Occipital lobe (tissue), 1 donor: ENCODE measurements at regions not wholly inside any gene's neighbourhood (a gene's known extent, or its start where the extent isn't known, plus 50 kb on each side); places are given as distances from the start of the nearest gene placed in this dataset.
"Not testable (repeated sequence)": the region's sequence is repeated elsewhere in the genome, so short reads cannot be mapped to it uniquely, and the experiment has no call there.

ENCODE experiments used
- DNase-seq: peaks from one replicate; lab custom pipeline; 2025; lab: John Stamatoyannopoulos, UW

DNA sequence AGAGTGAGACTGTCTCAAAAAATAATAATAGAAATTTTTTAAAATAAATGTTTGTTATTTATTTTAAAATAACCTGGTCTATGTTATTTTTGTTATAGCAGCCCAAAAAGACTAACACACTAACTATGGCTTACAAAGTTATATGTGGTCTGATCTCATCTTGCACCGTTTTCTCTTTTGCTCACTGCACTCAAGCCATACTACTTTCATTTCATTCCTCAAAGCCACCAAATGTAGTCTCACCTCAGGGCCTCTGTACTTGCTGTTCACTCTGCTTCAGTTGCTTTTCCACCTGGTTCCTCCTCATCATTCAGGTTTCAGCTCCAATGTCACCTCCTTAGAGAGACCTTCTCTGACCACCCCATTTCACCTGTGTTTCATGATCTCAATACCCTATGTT lies 55.2 kb upstream of the MDM1 start:
- DNase-seq, result no peak

DNA sequence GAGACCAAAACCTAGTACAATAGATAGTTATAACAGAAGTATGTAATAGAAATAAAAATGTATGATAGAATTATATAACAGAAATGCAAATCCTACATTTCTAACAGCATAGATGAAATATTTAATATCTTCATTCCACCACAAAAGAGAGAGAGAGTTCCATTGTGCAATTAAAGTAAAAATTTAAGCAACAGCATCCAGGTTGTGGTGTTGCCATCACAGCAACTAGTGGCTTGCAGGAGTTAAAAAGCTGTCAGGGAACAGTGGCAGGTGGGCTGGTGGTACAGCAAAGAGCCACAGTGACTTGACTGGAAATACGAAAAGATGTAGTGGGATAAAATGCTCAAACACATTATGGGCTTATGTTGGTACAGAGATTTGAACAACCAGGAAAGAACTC lies 57.1 kb upstream of the MDM1 start:
- no peak for DNase-seq

DNA sequence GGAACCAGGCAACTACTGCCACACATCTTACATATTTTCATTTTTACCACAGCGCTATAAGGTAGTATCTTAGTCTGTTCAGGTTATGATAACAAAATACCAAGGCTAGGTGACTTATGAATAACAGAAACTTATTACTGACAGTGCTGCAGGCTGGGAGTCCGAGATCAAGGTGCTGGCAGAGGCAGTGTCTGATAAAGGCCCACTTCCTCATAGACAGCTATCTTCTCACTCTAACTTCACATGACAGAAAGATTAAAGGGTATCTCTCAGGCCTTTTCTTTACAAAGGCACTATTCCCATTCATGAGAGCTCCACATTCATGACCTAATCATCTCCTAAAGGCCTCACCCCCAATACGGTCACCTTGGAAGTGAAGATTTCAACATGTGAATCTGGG lies 59.8 kb upstream of the MDM1 start:
- no peak for DNase-seq

DNA sequence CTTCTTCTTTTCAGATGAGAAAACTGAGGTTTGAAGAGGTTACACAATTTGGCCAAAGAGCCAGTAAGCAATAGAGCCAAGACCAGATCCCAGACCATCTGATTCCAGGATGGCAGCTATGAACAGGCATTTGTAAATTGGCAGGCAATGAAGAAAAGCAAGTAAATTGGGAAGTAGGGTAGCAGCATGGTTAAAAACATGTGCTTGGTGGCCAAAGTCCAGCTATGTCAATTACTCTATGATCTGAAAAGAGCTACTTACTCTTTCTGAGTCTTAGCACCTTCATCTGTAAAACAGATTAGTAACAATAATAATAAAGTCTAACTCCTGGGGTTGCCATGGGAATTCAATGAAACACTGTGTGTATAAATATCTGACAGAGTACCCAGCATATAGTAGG lies 60.2 kb upstream of the MDM1 start:
- no peak for DNase-seq

DNA sequence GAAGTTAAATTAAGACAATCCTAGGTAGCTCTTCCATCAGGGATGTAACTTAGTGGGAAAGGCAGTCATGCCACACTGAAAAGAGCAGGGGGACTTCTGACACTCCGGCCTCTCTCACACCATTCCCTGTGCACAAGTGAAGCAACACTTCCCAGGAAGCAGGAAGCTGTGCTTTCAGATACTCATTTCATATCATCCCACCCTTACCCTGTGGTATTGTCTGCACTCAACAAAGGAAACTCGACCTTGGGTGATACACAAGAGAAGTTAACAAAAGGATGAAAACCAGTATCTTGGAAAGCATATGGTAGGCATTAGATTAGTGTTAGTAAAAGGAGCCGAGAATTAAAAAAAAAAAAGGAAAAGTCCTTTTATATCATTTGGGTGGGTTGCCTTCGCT lies 61.3 kb upstream of the MDM1 start:
- no peak for DNase-seq

DNA sequence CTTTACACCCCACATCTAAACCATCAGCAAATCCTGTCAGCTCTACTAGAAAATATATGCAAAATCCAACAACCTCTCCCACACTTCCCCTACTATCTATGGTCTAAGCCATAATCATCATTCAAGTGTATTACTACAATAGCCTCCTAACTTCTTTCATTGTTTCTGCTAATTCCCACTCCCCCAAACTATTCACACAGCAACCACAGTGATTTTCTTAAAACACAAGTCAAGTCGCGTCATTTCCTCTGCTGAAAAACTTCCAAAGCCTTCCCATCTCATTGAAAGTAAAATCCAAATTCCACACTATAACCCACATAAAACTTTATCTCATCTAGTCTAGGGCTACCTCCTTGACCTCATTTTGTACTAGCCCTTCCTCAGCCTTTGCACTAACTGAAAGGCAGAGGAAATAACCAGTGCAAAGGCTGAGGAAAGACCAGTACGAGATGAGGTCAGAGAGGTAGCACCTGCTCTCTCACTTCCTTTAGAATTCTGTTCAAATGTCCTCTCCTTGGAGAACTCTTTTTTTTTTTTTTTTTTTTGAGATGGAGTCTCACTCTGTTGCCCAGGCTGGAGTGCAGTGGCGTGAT lies 65.5 kb upstream of the MDM1 start:
- no peak for DNase-seq

DNA sequence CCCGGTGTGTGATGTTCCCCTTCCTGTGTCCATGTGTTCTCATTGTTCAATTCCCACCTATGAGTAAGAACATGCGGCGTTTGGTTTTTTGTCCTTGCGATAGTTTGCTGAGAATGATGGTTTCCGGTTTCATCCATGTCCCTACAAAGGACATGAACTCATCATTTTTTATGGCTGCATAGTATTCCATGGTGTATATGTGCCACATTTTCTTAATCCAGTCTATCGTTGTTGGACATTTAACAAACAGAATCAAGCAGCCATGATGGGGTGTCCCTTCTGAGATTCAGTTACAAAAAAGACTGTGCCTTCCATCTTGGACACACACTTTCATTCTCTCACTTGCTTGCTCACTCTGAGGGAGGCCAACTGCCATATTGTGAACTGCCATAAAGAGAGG lies 66.5 kb upstream of the MDM1 start:
- not testable (repeated sequence) for DNase-seq

DNA sequence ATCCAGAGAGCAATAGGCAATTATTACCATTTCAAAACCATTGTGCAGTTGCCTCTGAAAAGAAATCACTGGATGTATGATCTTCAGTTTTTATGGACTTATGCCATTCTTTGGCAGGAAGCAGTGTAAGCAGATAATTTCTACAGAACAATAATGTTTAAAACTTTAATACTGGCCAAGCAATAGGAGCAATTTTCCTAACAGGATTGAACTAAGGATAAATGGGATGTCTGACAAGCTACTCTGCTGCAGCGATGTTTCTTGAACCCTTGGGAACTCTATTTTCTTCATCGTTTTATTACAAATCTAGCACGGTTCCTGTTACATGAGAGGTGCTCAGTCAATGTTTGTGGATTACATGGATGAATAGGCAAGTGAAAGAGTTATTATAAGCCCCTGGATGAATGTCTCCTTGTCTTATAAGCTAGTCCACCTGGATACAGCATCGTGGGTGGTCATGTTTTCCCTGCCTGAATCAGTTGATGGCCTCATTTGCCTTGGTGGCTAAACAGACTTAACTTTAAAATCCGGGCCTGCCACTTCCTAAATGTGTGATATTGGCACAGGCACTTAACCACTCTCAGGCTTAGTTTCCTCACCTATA lies 68.2 kb upstream of the MDM1 start:
- DNase-seq, result no peak

DNA sequence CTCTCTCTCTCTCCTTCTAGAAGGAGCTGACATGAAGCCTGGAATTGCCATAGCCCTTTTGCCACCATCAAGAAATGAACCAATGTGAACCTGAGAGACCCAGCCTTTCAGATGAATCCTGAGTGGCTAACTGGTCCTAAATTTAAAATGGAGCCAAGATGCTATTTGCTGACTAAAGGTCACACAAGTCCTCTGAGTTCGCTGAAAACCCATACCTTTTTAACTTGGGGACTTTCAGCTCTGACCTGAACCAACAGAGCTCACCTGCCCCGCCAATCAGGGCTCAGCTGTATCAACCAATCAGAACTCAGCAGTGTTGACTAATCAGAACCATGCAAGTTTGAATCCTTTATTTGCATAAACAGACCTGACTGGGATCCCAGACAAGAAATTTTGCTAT lies 70.3 kb upstream of the MDM1 start:
- DNase-seq, result no peak

DNA sequence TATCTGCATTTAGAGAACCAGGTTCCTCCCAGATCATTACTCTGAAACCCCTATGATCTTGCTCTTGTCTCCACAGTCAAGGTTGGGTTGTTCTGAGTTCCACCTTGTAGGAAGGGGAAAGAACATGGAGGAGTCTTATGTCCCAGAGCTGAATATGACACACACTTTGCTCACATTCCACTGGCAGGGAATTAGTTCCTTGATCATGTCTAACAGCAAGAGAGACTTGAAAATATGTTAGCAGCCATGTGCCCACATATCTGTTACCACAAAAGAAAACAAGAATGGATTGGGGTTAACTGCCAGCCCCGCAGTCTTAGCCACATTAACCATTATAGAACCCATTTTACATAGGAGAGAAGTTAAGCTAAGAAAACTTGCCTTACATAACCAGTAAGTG lies 71.1 kb upstream of the MDM1 start:
- no peak for DNase-seq

DNA sequence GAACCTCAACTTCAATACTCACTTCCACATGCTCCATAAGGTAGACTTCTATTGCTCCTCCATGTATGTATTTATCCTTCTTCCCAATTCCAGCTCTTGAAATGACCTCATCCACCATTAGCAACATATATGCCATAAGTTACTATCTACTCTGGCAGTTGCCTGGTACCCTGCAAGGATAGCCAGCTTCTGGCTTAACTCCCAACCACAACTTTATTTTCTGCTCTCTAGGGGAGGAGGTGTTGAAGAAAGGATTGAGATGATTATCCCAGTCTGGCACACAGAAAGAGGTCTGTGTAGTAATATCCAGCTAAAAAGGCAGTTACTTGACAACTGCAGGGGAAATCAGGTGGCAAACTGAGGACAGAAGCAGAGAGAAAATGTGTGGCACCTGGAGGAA lies 71.5 kb upstream of the MDM1 start:
- DNase-seq, result no peak

DNA sequence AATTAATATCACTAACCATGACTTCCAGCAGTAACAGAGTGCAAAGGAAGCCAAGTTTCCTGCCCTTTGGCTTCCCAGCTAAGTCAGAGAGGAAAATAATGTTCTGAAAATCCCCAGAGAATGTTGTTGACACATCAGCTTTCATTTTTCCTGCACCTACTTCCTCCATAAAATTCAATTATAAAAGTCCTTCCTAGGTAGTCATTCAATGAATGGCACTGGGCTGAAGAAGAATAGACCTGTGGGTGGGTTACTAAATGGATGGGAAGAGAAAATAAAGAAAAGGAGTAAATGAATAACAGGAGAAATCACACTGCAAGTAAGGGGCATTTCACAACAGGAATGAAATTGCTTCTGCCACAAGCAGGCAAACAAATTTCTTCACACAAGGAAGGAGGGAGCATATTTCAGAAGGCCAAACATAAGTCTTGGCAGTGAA lies 73.2 kb upstream of the MDM1 start:
- no peak for DNase-seq

DNA sequence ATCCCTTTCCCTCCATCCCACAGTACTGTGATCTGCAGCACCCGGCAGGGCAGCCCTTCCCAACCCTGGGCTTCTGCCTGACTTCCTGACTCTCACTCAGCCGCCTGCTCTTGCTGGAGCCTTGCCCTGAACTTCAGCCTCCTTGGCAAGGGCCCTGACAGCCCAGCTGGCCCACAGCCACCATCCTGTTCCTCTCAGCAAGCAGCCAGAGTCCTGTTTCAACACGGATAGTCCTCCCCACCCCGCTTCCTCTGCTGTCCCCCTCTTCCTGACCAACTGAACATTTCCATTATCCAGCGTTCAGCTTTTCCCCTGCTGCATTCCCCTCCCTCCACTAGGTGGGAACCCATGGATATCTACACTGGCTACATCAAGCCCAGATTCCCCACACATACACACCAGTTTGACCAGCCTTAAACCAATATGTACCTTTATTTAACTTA lies 74.0 kb upstream of the MDM1 start:
- peak; percentile 14 for DNase-seq

DNA sequence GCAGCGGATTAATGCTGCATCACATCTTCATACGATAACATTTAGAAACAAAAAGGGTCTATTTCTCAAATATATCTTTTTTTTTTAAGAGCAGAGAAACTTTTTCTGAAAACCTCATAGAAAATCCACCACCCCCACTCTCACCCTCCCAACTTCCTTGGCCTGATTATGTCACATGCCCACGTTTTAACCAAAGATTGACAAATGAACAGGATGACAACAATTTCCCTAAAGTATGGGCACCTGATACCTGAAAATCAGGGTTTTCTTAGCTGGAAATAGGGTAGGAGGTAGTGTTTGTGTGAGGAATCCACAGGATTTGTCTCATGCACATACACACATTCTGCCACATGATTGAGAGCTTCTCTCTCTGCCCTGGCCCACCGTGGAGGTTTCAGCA lies 74.7 kb upstream of the MDM1 start:
- no peak for DNase-seq

DNA sequence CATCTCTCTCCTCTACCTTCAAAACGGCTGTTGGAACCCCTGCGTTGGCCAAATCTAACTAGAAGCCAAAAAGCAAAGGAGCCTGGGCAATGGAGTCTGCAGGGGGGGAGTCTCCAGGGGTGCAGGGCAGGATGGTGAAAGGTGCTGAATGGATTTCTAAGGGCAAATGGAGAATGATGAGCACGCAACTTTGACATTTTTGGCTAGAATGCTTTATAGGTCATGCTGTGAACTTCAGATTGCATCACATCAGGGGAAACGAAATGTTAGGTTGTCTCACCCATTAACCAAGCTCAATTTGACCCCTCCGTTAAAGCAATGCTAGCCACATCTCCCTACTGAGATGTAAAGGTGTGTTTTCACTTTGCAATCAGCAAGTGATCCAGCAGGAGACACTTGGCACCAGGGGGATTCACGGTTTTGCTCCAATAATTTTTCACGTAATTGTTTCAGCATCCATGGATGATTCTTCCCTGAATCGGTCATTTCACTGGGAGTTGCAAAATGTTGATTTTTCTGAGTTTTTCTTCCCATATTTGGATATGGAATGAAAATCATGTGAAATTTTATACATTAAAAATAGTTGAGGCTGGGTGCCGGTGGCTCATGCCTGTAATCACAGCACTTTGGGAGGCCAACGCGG lies 78.0 kb upstream of the MDM1 start:
- DNase-seq, result no peak

DNA sequence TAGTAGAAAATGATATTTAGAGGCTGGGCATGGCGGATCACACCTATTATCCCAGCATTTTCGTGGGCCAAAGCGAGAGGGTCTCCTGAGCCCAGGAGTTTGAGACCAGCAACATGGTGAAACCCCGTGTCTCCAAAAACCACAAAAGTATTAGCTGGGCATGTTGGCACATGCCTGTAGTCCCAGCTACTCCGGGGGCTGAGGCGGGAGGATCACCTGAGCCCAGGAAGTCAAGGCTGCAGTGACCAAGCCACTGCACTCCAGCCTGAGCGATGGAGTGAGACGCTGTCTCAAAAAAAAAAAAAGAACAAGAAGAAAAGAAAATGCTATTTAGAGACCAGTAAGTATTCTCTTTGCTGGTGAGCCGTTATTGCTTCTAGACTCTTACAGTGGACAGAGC lies 79.2 kb upstream of the MDM1 start:
- DNase-seq, result no peak

DNA sequence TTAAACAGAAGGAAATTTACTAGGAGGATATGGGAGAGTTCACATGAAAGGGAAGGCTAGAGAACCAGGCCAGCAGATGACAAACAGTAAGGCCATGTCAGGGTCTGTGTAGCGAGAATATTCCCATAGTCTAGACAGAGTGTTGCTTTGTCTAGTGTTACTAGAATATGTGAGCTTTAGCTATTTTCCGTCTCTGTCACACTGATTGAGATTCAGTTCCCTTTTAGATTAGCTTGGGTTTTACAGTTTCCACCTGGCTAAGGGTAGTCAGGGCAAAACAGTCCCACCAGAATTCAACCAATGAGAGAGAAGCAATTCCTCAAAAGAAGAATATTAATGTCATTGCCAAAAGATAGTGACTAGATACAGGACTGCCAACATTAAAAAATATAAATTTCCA lies 82.8 kb upstream of the MDM1 start:
- DNase-seq, result no peak

DNA sequence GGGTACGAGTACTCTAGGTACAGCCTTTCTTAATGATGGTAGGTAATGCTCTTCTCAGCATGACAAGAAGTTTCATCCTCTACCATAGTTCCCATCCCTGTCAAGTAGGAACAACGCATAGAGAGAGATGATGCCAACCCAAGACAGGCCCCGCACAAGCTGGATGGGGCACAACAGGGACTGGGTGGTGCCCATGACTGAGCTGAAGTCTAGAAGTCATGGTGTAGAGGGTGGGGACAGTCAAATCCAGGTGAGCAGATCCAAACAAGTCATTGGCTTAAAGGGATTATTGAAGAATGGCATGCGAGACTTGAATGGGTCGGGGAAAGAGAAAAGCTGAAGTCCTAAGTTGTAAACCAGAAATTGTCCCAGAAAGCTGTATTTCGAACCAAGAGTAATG lies 84.2 kb upstream of the MDM1 start:
- DNase-seq, result no peak

DNA sequence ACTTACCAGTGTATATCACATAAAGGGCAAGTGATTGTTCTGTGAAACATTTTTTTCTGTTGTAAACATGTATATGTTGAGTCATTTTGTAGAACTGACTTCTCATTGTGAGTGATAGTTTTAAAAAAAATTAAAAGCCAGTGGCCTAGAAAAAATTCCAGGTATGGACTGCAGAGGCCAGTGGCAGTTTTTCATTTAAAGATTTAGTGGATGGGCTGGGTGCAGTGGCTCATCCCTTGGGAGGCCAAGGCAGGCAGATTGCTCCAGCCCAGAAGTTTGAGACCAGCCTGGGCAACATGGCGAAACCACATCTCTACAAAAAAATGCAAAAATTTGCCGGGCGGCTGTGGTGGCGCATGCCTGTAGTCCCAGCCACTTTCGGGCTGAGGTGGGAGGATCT lies 84.7 kb upstream of the MDM1 start:
- no peak for DNase-seq

DNA sequence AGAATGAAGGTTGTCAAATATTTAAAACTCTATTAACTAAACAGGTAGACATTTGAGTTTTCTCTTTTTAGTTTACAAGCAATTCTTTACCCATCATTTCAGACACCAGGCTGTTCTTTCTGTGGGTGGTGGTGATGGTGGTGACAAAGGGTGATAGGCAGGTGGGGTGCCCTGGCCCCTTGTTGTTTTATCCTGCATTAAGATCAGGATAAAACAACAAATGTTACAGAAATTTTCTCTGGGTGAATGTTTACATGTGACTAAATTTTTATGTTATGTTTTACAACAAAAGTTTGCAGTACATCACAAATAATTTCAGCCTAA lies 85.9 kb upstream of the MDM1 start:
- no peak for DNase-seq

DNA sequence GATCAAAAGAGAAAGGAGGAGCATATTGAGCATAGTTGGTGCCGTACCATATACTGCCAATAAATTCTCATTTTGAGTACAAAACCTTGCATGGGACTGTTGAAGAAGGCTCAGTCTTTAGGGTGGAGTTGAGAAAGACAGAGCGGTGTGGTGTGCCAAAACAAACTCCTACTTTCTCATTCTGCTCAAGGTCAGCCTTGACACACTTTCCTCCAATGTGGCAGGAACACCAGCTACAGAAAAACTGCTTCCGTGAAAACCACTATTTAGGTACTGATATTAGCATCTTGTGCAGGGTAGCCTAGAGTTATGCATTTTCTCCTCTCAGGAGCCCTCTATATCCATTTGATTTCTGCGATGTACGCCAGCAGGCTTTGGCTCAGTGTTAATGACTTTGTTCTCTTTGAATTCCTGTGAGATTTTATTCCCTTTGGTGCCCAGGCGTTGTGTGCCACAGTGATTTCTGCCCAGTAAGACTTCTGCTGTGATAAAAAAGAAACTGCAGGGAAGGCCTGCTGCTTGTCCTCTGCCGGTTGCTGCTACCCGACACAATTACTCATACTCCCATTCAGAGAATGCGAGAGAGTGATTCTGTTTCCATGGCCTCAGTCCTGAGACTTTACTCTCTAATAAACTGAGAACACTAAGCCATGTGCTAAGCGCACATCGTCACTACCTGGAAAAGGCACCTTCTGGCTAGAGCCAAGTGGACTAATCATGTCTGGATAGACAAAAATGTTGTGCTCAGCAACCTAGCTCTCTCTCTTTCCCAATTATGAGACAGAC lies 88.3 kb upstream of the MDM1 start:
- no peak for DNase-seq

DNA sequence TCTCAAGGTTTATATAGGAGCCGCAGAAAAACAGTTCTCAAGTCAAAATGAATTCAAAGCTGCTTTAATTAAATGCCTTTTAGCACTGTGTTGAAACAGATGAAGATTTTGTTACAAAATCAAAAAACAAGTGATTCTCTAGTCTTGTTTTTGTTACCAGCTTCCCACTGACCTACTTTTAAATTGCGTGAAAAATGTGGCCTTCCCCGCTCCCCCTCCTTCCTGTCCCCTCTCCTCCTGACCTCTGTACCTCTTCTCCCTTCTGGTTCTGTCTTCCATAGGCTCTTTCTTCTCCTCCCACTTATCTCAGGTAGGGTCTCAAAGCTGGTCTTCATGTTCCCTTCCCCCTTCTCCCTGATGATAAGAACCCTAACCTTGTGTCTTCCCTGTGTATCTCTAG lies 90.0 kb upstream of the MDM1 start:
- DNase-seq, result no peak
